Activated naive CD8-positive, alpha-beta T cell treated with anti-CD3 and anti-CD28 coated beads, Interleukin-2, amount 10 ng/mL, durations not matched to agents 7 days and 5 days (primary cell): ENCODE measurements at regions not wholly inside any gene's neighbourhood (a gene's known extent, or its start where the extent isn't known, plus 50 kb on each side); places are given as distances from the start of the nearest gene placed in this dataset.
A peak's percentile ranks its signal among the peaks of the same experiment; 100 is the strongest.

ENCODE experiments used
- ATAC-seq: fragments of 150-1000 bp; cut with Tn5 transposase; one replicate; pipeline ENCODE4 v1.10.0; 2021; ENCODE audit warnings: low read depth, moderate library complexity
- POLR2A ChIA-PET: fragments of 350-600 bp; sonication (Branson Sonifier 250); formaldehyde crosslinking; loops from one replicate; lab custom pipeline; 2021; ENCODE audit warnings: antibody characterized with exemption; lab: Charles Lee
- DNase-seq: peaks from one replicate; pipeline ENCODE4 v3.0.0; 2021
- H3K27ac Mint-ChIP-seq: one replicate; pipeline ENCODE4 v1.8.0; 2022; ENCODE audit warnings: mild to moderate bottlenecking, mixed read lengths
- H3K27me3 Mint-ChIP-seq: one replicate; pipeline ENCODE4 v1.8.0; 2022; ENCODE audit warnings: mild to moderate bottlenecking, moderate library complexity, mixed read lengths
- H3K36me3 Mint-ChIP-seq: one replicate; pipeline ENCODE4 v1.8.0; 2021; ENCODE audit warnings: mild to moderate bottlenecking, mixed read lengths
- H3K4me1 Mint-ChIP-seq: one replicate; pipeline ENCODE4 v1.8.0; 2021; ENCODE audit warnings: mixed read lengths
- H3K4me3 Mint-ChIP-seq: one replicate; pipeline ENCODE4 v1.8.0; 2022; ENCODE audit warnings: mild to moderate bottlenecking, moderate library complexity, mixed read lengths
- H3K9me3 Mint-ChIP-seq: one replicate; pipeline ENCODE4 v1.8.0; 2021; ENCODE audit warnings: mixed read lengths

DNA sequence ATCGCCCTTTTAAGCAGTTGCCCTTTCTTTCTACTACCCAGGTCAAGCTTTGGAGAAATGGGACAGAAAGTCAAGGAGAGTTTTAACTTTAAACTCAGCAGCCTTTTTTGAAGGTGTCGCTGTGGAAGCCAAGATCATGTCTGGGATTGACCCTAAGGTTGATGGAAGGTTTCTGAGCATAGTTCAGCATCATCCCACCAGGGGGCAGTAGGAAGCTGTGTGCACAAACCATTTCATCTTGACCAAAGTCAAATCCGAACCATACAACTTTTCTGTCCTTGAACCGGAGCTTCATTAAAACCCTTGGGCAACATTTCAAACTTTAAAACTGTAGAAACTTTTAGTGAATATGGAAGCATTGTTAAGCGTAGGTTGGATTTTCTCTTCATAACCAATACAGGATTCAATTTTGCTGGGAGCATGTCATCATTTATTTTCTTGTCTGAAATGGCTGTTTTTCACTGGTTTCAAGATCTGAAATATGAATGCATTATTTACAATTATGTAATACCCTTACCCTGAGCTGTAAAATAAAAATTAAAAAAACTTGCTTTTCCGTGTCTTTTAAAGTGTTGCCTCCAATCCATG, 214.4 kb upstream of the KIAA1217 start:
- peak; percentile 25 for DNase-seq
- Mint-ChIP-seq H3K4me3 (no peak overlapping the region), H3K36me3 (no peaks in the 10 kb centered on the region)

DNA sequence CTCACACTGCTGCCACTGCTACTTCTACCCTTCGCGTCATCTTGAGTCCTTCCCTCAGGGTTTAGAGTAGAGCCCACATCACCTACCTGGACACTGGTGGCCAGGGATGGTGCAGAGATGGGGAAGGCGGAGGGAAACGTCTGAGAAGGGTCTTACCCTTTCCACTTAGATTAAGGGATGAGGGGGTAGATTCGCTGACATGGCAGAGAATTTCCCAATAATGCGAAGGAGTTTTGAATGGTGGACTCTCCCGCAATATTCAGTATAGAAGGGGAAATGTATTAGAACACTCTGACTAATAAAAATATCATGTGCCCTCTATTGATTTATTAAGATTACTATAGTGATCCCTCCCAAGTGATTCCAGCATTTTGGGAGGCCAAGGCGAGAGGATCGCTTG, 209.5 kb upstream of the KIAA1217 start:
- H3K27ac Mint-ChIP-seq, result no peak overlapping the region
- POLR2A ChIA-PET, result no interaction called here
- H3K9me3 Mint-ChIP-seq, result peaks cover 2% of the 10 kb centered on the region
- no peaks in the 10 kb centered on the region for H3K4me1 Mint-ChIP-seq
- no peak overlapping the region for H3K4me3 Mint-ChIP-seq
- H3K27me3 Mint-ChIP-seq, result no peaks in the 10 kb centered on the region
- H3K36me3 Mint-ChIP-seq, result no peaks in the 10 kb centered on the region
- ATAC-seq, result no peak
- DNase-seq, result no peak

More for the DNA sequence above, 214.4 kb upstream of the KIAA1217 start:
- POLR2A ChIA-PET, result no interaction called here
- Mint-ChIP-seq H3K27ac (no peak overlapping the region), H3K4me1 (no peaks in the 10 kb centered on the region), H3K9me3 (no peaks in the 10 kb centered on the region), H3K27me3 (no peaks in the 10 kb centered on the region)
- ATAC-seq, result no peak

DNA sequence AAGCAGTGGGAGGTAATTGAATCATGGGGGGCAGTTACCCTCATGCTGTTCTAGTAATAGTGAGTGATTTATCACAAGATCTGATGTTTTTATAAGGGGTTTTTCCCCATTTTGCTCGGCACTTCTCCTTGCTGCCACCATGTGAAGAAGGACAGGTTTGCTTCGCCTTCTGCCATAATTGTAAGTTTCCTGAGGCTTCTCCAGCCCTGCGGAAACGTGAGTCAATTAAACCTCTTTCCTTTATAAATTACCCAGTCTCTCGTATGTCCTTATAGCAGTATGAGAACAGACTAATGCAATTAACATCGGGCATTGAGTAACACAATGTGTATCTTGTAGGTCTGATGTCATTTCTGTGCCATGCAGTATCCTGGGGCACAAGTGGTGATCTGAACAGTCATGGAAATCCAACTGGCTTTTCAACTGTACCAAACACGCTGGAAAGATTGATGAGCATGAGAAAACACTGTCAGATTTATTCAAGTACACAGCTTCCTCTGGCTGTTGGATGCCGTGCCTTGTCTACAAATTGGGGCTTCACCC, 208.6 kb upstream of the KIAA1217 start:
- POLR2A ChIA-PET, result no interaction called here
- Mint-ChIP-seq H3K4me3 (no peak overlapping the region), H3K36me3 (no peaks in the 10 kb centered on the region), H3K9me3 (peaks cover 2% of the 10 kb centered on the region), H3K4me1 (no peaks in the 10 kb centered on the region), H3K27ac (no peak overlapping the region), H3K27me3 (no peaks in the 10 kb centered on the region)
- DNase-seq, result no peak
- ATAC-seq, result no peak

DNA sequence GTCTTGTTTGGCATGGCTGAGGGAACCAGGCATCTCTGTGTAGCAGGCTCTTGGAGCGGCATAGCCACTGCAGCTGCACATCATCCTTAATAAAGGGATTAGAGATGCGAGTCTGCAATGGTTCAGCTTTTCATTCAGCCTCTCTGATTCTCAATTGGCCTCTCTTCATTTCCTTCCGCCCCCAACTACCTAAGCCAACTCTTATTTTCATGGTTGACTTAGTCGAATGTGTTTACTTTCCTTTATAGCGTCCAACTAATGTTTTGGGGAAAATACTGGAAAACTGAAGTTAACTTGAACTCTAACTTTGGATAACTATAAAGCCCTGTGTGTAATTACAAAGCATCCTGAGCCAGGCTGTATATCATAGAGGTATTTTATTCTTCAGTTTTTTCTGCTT, 202.2 kb upstream of the KIAA1217 start:
- Mint-ChIP-seq H3K4me1 (no peaks in the 10 kb centered on the region), H3K4me3 (no peak overlapping the region), H3K9me3 (no peaks in the 10 kb centered on the region), H3K36me3 (no peaks in the 10 kb centered on the region), H3K27me3 (no peaks in the 10 kb centered on the region), H3K27ac (no peak overlapping the region)
- POLR2A ChIA-PET, result no interaction called here
- DNase-seq (no peak), ATAC-seq (no peak)

DNA sequence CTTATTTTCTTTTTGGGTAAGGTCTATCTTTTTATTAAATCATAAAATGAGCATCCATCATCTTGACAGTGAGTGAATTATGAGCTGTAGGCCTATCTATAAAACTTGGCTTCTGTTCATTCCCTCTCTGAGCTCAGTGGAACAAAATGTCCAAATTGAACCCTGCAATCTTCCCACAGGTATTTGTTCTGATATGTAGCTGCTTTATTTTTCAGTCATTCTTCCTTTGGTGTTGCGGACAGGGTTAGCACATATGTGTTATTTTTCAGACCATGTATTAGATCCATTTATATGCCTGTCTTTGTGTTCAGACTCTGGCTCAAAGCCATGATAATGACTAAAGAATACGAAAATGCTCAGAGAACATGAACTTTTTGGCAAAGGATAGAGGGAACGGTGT, 201.6 kb upstream of the KIAA1217 start:
- H3K27ac Mint-ChIP-seq, result no peak overlapping the region
- H3K9me3 Mint-ChIP-seq, result no peaks in the 10 kb centered on the region
- H3K36me3 Mint-ChIP-seq, result no peaks in the 10 kb centered on the region
- H3K4me1 Mint-ChIP-seq, result no peaks in the 10 kb centered on the region
- no peak overlapping the region for H3K4me3 Mint-ChIP-seq
- H3K27me3 Mint-ChIP-seq, result no peaks in the 10 kb centered on the region
- POLR2A ChIA-PET, result no interaction called here
- DNase-seq (no peak), ATAC-seq (no peak)

DNA sequence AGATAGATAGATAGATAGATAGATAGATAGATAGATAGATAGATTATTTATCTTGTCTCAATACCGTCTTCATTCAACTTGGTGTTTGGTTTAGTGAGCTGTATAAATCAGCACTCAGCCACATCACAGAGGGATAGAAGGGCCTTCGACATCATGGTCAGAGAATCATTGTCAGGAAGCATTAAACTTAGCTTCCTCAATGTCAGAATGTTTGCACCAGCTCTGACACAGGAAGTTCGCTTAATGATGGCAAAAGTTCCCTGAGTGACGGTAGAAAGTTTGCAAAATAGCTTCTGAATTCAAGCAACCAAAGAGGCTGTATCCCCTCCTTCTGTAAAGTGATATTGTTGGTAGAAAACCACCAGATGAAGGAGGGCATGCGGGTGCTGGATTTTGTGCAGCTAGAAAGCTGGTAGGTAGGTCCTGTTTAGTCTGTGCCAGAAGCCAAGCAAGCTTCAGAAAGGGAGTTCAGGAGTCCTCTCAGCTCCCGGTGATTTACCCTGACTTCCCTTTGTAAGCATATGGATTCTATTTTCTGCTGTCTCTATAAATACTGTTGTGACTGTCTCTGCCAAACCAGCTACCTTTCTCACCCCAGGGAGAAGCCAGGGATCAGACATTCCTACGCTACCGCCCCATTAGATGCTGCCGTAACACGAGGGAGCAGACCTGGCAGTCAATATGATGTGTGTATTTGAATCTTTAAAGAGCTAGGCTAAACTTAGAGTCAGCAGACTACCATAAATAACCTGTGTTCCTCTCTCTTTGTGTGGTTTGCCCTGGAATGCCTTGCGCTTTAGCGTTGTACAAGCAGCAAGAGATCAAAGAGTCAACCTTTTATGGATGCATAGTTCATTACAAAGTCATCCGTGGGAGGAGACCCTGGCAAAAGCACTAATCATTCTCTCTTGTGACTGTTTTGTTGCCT, 200.5 kb upstream of the KIAA1217 start:
- POLR2A ChIA-PET, result no interaction called here

DNA sequence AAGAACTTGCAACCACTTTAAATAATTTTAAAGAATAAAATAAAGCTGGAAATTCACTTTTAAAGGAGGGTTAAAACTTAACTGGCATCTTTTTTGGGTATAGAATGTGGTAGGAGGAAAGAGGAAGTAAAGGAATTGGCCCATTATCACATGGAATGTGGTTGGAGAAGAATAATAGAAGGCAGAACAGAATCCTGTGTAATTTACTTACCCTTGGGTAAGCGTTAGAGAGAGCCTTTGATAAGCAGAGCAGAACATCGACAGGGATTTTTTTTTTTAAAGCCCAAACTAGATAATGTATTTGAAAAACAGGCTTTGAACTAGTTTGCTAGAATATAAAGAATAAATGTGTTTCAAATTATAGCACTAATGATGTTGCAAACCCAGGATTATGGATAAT, 199.8 kb upstream of the KIAA1217 start:
- ATAC-seq (no peak), DNase-seq (no peak)
- no peaks in the 10 kb centered on the region for H3K4me1 Mint-ChIP-seq
- no peaks in the 10 kb centered on the region for H3K36me3 Mint-ChIP-seq
- POLR2A ChIA-PET, result no interaction called here
- no peak overlapping the region for H3K4me3 Mint-ChIP-seq
- H3K27ac Mint-ChIP-seq, result no peak overlapping the region
- no peaks in the 10 kb centered on the region for H3K9me3 Mint-ChIP-seq
- no peaks in the 10 kb centered on the region for H3K27me3 Mint-ChIP-seq

More for the DNA sequence above, 200.5 kb upstream of the KIAA1217 start:
- Mint-ChIP-seq H3K4me1 (no peaks in the 10 kb centered on the region), H3K4me3 (no peak overlapping the region), H3K9me3 (no peaks in the 10 kb centered on the region), H3K36me3 (no peaks in the 10 kb centered on the region), H3K27ac (no peak overlapping the region), H3K27me3 (no peaks in the 10 kb centered on the region)
- no peak for DNase-seq
- ATAC-seq, result no peak

DNA sequence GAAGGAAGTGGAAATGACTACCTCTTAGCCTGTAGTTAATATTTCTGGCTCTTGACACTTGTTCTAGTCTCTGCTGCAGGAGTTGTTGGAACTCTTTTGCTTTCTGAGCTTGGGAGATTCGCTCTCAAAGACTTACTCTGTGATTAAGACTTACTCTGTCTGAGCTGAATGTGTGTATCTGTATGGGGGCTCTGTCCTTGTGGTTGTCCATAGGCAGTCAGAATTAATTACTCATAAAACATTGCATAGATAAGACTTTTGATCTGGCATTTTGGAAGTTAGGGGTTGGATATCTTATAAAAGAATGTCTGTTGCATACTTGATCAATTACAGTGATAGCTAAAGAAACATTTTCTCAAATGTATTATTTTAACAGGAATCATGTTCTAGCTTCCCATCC, 199.2 kb upstream of the KIAA1217 start:
- H3K4me3 Mint-ChIP-seq, result no peak overlapping the region
- no peak for DNase-seq
- H3K4me1 Mint-ChIP-seq, result no peaks in the 10 kb centered on the region
- POLR2A ChIA-PET, result no interaction called here
- H3K36me3 Mint-ChIP-seq, result no peaks in the 10 kb centered on the region
- H3K9me3 Mint-ChIP-seq, result no peaks in the 10 kb centered on the region
- H3K27me3 Mint-ChIP-seq, result no peaks in the 10 kb centered on the region
- no peak for ATAC-seq
- no peak overlapping the region for H3K27ac Mint-ChIP-seq

DNA sequence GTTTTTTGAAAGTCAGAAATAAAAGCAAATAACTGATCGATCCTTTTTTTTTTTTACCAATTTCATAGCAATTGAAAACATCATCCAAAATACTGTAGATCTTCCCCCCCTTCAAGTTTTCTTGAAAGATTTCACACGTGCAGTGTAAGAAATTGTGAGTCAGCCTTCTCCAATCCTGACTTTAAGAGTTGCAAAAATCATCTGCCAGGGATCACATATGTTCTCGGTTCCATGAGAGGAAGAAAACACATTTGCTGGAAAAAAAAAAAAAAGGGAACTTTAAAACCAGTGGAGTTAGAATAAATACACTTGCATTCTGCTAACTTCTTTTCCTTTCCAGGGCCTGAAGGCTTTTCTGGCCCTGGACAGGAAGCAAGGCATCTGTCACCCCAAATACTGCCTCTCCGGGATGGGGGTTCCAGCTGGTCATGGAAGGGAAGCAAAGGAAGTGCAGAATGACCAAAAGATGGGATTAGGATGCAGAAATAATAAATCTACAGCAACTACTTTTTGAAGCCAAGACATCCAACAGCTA, 198.4 kb upstream of the KIAA1217 start:
- H3K9me3 Mint-ChIP-seq, result no peaks in the 10 kb centered on the region
- H3K36me3 Mint-ChIP-seq, result no peaks in the 10 kb centered on the region
- H3K27me3 Mint-ChIP-seq, result no peaks in the 10 kb centered on the region
- H3K27ac Mint-ChIP-seq, result no peak overlapping the region
- no peak for DNase-seq
- no peak overlapping the region for H3K4me3 Mint-ChIP-seq
- no peaks in the 10 kb centered on the region for H3K4me1 Mint-ChIP-seq
- ATAC-seq, result no peak
- POLR2A ChIA-PET, result no interaction called here

DNA sequence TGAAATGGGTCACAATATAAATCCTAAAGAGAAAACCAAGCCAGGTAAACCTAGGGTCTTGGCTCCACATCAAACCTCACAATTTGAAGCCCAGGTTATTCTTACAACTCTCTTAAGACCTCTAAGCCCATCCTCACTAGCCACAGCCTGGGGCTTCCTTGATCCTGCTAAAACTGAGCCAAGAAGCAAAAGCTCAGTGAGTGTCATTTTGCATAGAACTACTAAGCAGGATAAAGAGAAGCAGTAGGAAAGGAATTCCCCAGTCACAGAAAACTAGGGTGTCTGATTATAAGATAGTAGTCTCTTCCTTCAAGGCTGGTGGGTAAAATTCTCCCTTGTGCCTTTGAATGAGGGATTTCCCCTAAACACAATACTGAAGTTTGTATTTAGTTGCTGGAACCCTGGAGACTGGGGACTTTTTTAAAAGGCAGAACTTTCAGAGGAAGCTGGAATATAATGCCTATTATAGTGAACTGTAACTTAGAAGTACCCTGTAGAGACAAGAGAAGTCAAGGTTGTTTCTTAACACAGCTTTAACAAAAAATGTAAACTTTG, 196.6 kb upstream of the KIAA1217 start:
- Mint-ChIP-seq H3K4me1 (no peaks in the 10 kb centered on the region), H3K27me3 (no peaks in the 10 kb centered on the region), H3K36me3 (no peaks in the 10 kb centered on the region), H3K27ac (no peak overlapping the region), H3K4me3 (no peak overlapping the region), H3K9me3 (no peaks in the 10 kb centered on the region)
- ATAC-seq (no peak), DNase-seq (no peak)
- POLR2A ChIA-PET, result no interaction called here

DNA sequence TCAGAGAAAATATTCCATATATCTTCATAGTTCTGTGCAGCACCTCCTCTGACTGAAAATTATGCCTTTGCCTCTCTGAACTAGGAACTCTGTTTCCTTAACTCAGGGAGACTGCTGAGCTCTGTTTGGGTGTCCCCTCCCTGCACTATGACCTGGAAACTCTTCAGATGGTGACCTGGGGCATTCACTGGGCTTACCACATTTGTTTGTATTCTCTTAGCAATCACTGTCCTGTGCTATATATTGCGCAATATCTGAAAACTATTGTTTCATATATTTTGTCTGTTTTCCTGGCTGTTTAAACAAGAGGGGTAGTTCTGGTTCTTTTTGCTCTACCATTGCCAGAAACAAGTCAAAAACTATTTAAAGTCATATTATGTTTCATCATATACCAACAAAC, 181.8 kb upstream of the KIAA1217 start:
- ATAC-seq, result no peak
- H3K27me3 Mint-ChIP-seq, result no peaks in the 10 kb centered on the region
- POLR2A ChIA-PET, result no interaction called here
- no peaks in the 10 kb centered on the region for H3K36me3 Mint-ChIP-seq
- H3K4me1 Mint-ChIP-seq, result no peaks in the 10 kb centered on the region
- H3K4me3 Mint-ChIP-seq, result no peak overlapping the region
- H3K27ac Mint-ChIP-seq, result no peak overlapping the region
- no peaks in the 10 kb centered on the region for H3K9me3 Mint-ChIP-seq
- DNase-seq, result no peak

DNA sequence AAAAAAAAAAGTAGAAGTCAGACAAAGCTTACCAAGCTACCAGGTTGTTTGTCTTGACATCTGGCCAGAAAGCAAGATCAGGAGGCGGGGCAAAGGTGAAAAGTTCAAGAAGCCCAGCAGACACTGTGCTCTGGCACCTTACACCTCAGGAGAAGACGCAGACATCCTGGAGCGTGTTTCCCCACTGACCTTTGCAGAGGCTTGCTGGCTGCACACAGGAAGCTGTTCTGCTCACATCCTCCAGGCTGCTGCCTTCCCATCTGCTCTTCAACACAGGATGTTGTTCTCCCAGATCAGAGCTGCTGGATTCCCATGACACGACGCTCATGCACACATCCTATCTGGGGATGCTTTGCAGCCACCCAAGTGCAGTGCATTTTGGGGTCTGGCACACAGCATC, 174.4 kb upstream of the KIAA1217 start:
- DNase-seq (no peak), ATAC-seq (no peak)
- Mint-ChIP-seq H3K27me3 (no peaks in the 10 kb centered on the region), H3K36me3 (no peaks in the 10 kb centered on the region), H3K4me3 (no peak overlapping the region), H3K4me1 (no peaks in the 10 kb centered on the region), H3K27ac (no peak overlapping the region), H3K9me3 (peaks cover 4% of the 10 kb centered on the region)
- POLR2A ChIA-PET, result no interaction called here

DNA sequence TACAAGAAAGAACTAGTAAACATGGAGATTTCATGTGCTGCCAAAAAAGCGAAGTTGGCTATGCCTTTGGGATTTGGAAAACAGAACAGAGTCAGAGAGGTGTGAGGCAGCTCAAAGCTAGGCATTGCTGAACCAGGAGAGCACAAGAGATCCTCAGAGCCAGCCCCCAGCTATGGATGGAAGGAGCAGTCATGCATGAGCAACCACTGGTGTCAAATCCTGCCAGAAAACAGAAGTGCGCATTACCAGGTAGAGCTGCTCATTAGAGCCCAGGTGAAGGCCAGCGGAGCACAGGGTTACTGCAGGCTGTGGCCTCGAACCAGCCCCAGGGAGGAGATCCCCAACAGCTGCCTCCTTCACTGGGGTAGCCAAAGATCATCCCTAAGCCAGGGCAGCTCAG, 173.2 kb upstream of the KIAA1217 start:
- Mint-ChIP-seq H3K27ac (no peak overlapping the region), H3K27me3 (no peaks in the 10 kb centered on the region), H3K9me3 (peaks cover 4% of the 10 kb centered on the region), H3K36me3 (no peaks in the 10 kb centered on the region), H3K4me1 (no peaks in the 10 kb centered on the region), H3K4me3 (no peak overlapping the region)
- POLR2A ChIA-PET, result no interaction called here
- no peak for ATAC-seq
- no peak for DNase-seq
